Hepatocyte (in vitro differentiated cells): ENCODE measurements at regions not wholly inside any gene's neighbourhood (a gene's known extent, or its start where the extent isn't known, plus 50 kb on each side); places are given as distances from the start of the nearest gene placed in this dataset.

ENCODE experiments used
- DNase-seq: peaks from one replicate; pipeline ENCODE4 v3.0.0-alpha.2; 2016; ENCODE audit warnings: low spot score
- H2AFZ ChIP-seq: fragments of 200-600 bp; sonication (generic); 2 replicates; pipeline ENCODE4 v1.6.0; 2016; ENCODE audit warnings: antibody characterized with exemption, mild to moderate bottlenecking
- H3K27ac ChIP-seq: fragments of 200-600 bp; sonication (generic); 2 replicates; pipeline ENCODE4 v1.5.1; 2016; ENCODE audit warnings: mild to moderate bottlenecking
- H3K27me3 ChIP-seq: fragments of 200-600 bp; sonication (generic); 2 replicates; pipeline ENCODE4 v1.6.1; 2016
- H3K36me3 ChIP-seq: fragments of 200-600 bp; sonication (generic); replicated peaks from 2 replicates; pipeline ENCODE4 v1.5.1; 2016; ENCODE audit warnings: low read depth; ENCODE audit not compliant: insufficient read depth
- H3K4me1 ChIP-seq: fragments of 200-600 bp; sonication (generic); 2 replicates; pipeline ENCODE4 v1.5.1; 2016; ENCODE audit warnings: mild to moderate bottlenecking, moderate library complexity; ENCODE audit not compliant: insufficient read depth
- H3K4me2 ChIP-seq: fragments of 200-600 bp; sonication (generic); 2 replicates; pipeline ENCODE4 v1.6.0; 2016
- H3K4me3 ChIP-seq: fragments of 200-600 bp; sonication (generic); 2 replicates; pipeline ENCODE4 v1.5.1; 2016; ENCODE audit warnings: mild to moderate bottlenecking
- H3K79me2 ChIP-seq: fragments of 200-600 bp; sonication (generic); 2 replicates; pipeline ENCODE4 v1.6.0; 2017; ENCODE audit warnings: mild to moderate bottlenecking
- H3K9me2 ChIP-seq: fragments of 200-600 bp; sonication (generic); replicated peaks from 2 replicates; pipeline ENCODE4 v1.6.0; 2017; ENCODE audit warnings: mild to moderate bottlenecking; ENCODE audit not compliant: insufficient read depth
- H3K9me3 ChIP-seq: fragments of 200-600 bp; sonication (generic); 2 replicates; pipeline ENCODE4 v1.5.1; 2016; ENCODE audit warnings: low read depth, mild to moderate bottlenecking
- H4K20me1 ChIP-seq: fragments of 200-600 bp; sonication (generic); 2 replicates; pipeline ENCODE4 v1.6.0; 2016; ENCODE audit warnings: mild to moderate bottlenecking; ENCODE audit not compliant: insufficient read depth, poor library complexity, severe bottlenecking
- CTCF ChIP-seq: fragments of 200-600 bp; sonication (generic); IDR thresholded peaks from 2 replicates; pipeline ENCODE4 v1.5.1; 2016; ENCODE audit warnings: antibody characterized with exemption, mild to moderate bottlenecking; ENCODE audit not compliant: poor library complexity
- EZH2 ChIP-seq: fragments of 200-600 bp; sonication (generic); IDR thresholded peaks from 2 replicates; pipeline ENCODE4 v1.6.1; 2016; ENCODE audit warnings: antibody characterized with exemption, mild to moderate bottlenecking, borderline replicate concordance
- EZH2phosphoT487 ChIP-seq: fragments of 200-600 bp; sonication (generic); IDR thresholded peaks from one replicate; pipeline ENCODE4 v1.6.1; 2018; ENCODE audit warnings: antibody characterized with exemption, mild to moderate bottlenecking, low read depth, moderate library complexity; ENCODE audit not compliant: unreplicated experiment, severe bottlenecking
- WGBS: methylation state at CpG from one replicate; pipeline ENCODE4 v1.1.6; 2016; ENCODE audit warnings: low lambda C conversion rate; ENCODE audit errors: missing lambda C conversion rate; 5-methylcytosine and 5-hydroxymethylcytosine counted together

GRCh38 chr14:101037021-101037817 is 133.7 kb upstream of the RTL1 start:
- Histone ChIP-seq H3K79me2 (no peaks in the 10 kb centered on the region), H3K9me3 (no peaks in the 10 kb centered on the region), H3K9me2 (no peaks in the 10 kb centered on the region), H3K4me2 (no peak overlapping the region), H3K36me3 (no peaks in the 10 kb centered on the region), H4K20me1 (no peaks in the 10 kb centered on the region), H3K4me1 (peaks cover 16% of the 10 kb centered on the region), H3K27me3 (no peaks in the 10 kb centered on the region), H2AFZ (no peak overlapping the region), H3K4me3 (no peak overlapping the region), H3K27ac (no peak overlapping the region)
- no peak for DNase-seq
- TF ChIP-seq CTCF (no peak), EZH2phosphoT487 (no peak), EZH2 (no peak)
- 89% methylated on average over 12 of the region's 12 CpGs for WGBS

GRCh38 chr14:101039031-101039754 is 135.7 kb upstream of the RTL1 start:
- no peak overlapping the region for H3K4me3 ChIP-seq
- H3K27ac ChIP-seq, result no peak overlapping the region
- no peak overlapping the region for H2AFZ ChIP-seq
- no peaks in the 10 kb centered on the region for H3K9me3 ChIP-seq
- 85% methylated on average over 15 of the region's 15 CpGs for WGBS
- H3K4me1 ChIP-seq, result peaks cover 16% of the 10 kb centered on the region
- H3K36me3 ChIP-seq, result no peaks in the 10 kb centered on the region
- no peaks in the 10 kb centered on the region for H3K9me2 ChIP-seq
- TF ChIP-seq EZH2phosphoT487 (no peak), CTCF (no peak), EZH2 (no peak)
- no peak for DNase-seq
- no peaks in the 10 kb centered on the region for H3K79me2 ChIP-seq
- no peak overlapping the region for H3K4me2 ChIP-seq
- no peaks in the 10 kb centered on the region for H3K27me3 ChIP-seq
- H4K20me1 ChIP-seq, result no peaks in the 10 kb centered on the region

- DNase-seq, result no peak
- Histone ChIP-seq H3K27me3 (no peaks in the 10 kb centered on the region), H3K4me2 (no peak overlapping the region), H2AFZ (no peak overlapping the region), H3K79me2 (no peaks in the 10 kb centered on the region), H3K9me2 (no peaks in the 10 kb centered on the region), H3K27ac (peak overlapping the region; percentile 79), H4K20me1 (no peaks in the 10 kb centered on the region), H3K36me3 (no peaks in the 10 kb centered on the region), H3K4me1 (peaks cover 16% of the 10 kb centered on the region), H3K4me3 (no peak overlapping the region), H3K9me3 (no peaks in the 10 kb centered on the region)
- TF ChIP-seq CTCF (no peak), EZH2phosphoT487 (no peak), EZH2 (no peak)
- WGBS, result 84% methylated on average over 15 of the region's 15 CpGs
These were observed 136.2 kb upstream of the RTL1 start for GRCh38 chr14:101039755-101040138.
